ENCODE measurements at regions not wholly inside any gene's neighbourhood (a gene's known extent, or its start where the extent isn't known, plus 50 kb on each side); places are given as distances from the start of the nearest gene placed in this dataset.
"Not testable (repeated sequence)": the region's sequence is repeated elsewhere in the genome, so short reads cannot be mapped to it uniquely, and the experiment has no call there.

- H3K4me3 ChIP-seq (ENCODE audit: low read depth, low read length): no peak overlapping the region
- TF ChIP-seq, protein P1, sequence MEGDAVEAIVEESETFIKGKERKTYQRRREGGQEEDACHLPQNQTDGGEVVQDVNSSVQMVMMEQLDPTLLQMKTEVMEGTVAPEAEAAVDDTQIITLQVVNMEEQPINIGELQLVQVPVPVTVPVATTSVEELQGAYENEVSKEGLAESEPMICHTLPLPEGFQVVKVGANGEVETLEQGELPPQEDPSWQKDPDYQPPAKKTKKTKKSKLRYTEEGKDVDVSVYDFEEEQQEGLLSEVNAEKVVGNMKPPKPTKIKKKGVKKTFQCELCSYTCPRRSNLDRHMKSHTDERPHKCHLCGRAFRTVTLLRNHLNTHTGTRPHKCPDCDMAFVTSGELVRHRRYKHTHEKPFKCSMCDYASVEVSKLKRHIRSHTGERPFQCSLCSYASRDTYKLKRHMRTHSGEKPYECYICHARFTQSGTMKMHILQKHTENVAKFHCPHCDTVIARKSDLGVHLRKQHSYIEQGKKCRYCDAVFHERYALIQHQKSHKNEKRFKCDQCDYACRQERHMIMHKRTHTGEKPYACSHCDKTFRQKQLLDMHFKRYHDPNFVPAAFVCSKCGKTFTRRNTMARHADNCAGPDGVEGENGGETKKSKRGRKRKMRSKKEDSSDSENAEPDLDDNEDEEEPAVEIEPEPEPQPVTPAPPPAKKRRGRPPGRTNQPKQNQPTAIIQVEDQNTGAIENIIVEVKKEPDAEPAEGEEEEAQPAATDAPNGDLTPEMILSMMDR (IDR thresholded peaks at IDR 0.05; ENCODE audit: low read depth, low read length, missing control alignments): no peak
- no peak for DNase-seq (ENCODE audit: low read depth)
Observed at GRCh38 chr20:47974234-47974878, 189.1 kb upstream of the SULF2 start.

GRCh38 chr20:47973519-47974233 is 188.4 kb upstream of the SULF2 start:
- DNase-seq (ENCODE audit: low read depth): no peak
- no peak overlapping the region for H3K4me3 ChIP-seq (ENCODE audit: low read depth, low read length)
- TF ChIP-seq, protein P1 (IDR thresholded peaks at IDR 0.05; ENCODE audit: low read depth, low read length, missing control alignments): no peak

GRCh38 chr20:47972916-47973309 is 187.6 kb upstream of the SULF2 start:
- DNase-seq (ENCODE audit: low read depth): no peak
- H3K4me3 ChIP-seq (ENCODE audit: low read depth, low read length): no peak overlapping the region
- TF ChIP-seq, protein P1 (IDR thresholded peaks at IDR 0.05; ENCODE audit: low read depth, low read length, missing control alignments): no peak

- DNase-seq (ENCODE audit: low read depth); H3K4me3 ChIP-seq (ENCODE audit: low read depth, low read length): not testable (repeated sequence)
Observed at GRCh38 chr20:47972297-47972915, 187.1 kb upstream of the SULF2 start.

DNA sequence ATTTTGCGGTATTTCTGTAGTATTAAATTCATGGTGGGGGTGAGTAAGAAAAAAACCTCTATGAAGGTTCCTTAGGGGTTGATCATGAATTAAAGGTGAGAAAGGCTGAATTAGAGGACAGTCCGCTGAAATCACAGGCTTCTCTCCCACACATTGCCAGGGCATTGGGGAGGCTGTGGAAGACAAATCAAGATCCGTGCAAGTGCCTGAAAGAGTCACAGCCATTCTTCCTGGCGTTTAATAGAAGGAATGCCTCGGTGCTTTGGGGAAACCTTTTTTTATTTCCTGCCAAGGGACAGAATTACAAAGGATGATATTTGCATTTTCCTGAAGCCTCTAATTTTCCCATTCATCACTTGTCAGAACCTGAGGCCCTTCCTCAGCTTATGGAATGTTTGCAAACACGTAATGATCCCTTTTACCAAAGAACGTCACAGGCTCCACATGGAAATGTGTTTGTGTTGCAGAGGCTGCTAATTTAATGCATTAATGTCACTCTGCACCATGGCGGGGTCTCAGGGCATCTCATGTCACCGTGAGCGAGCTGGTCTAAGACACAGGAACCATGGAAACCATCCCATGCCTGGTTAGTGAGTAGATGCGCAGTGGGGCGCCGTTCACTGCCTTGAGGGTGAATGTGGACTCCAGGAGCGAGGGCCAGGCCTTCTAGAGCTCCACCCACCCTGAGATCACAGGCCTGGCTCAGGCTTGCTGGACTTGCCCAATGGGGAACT is 185.9 kb upstream of the SULF2 start:
- no peak for DNase-seq (ENCODE audit: low read depth)
- H3K4me3 ChIP-seq (ENCODE audit: low read depth, low read length): no peak overlapping the region
- TF ChIP-seq, protein P1 (IDR thresholded peaks at IDR 0.05; ENCODE audit: low read depth, low read length, missing control alignments): no peak

DNA sequence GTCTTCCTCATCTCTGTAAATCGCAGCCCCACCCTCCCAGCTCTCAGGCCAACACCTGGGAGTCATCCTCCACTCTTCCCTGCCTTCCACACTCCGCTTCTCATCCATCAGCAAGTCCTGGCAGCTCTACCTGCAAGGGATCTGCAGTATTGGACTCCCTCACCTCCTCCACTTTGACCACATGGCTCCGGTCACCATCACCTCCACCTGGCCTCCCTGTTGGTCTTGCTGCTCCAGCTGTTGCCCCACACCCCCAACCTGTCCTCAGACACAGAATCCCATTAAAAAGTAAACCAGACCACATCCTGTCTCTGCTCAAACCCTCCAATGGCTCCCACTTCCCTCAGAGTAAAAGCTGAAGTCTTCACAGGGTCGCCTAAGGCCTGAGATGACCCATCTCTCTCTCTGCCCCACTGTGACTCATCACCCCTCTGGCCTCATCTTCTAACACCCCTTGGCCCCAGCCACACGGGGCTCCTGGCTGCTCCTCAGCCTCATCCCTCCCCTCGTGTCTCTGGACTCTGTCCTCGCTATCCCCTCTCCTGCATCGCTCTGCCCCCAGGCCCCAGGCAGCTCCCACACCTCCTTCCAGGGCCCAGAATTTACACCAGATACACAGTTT is 185.1 kb upstream of the SULF2 start:
- DNase-seq (ENCODE audit: low read depth): no peak
- H3K4me3 ChIP-seq (ENCODE audit: low read depth, low read length): no peak overlapping the region

More for the DNA sequence above, 185.1 kb upstream of the SULF2 start:
- TF ChIP-seq, protein P1 (IDR thresholded peaks at IDR 0.05; ENCODE audit: low read depth, low read length, missing control alignments): no peak

Data from GM12864 (cell line).